ENCODE measurements at regions not wholly inside any gene's neighbourhood (a gene's known extent, or its start where the extent isn't known, plus 50 kb on each side); places are given as distances from the start of the nearest gene placed in this dataset.

DNA sequence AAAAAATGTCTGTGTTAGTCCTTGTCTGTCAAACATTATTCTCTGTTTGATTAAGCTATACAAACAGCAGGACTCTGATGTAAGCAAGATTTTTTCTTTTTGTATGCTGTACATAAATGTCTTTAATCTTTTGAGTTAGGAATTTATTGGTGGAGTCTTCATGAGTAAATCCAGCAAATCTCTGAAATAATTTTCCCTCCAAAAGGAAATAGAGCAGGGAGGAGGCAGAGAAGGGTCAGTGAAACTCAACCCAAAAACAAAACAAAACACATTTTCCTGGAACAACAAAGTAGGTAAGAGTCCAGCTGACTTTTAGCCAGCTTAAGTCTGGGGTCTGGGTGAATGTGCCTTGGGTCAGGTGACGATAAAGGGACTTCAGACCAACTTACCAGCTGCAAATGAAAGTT lies 113.7 kb downstream of the FOXA2 start:
- no peaks in the 10 kb centered on the region for H3K36me3 ChIP-seq (ENCODE audit: control insufficient read depth in 2 of 3, insufficient read depth in 3 of 3, low read length in 3 of 3)
- no peaks in the 10 kb centered on the region for H3K4me1 ChIP-seq (ENCODE audit: control insufficient read depth in 2 of 3, insufficient read depth in 2 of 3, low read depth in 1 of 3, low read length in 3 of 3)
- H3K27ac ChIP-seq (ENCODE audit: low read depth in 2 of 2, low read length in 2 of 2) = no peak overlapping the region
- no peak for TF ChIP-seq CTCF (IDR thresholded peaks at IDR 0.05; ENCODE audit: borderline replicate concordance, extremely low read depth, insufficient read depth)
- FAIRE-seq = no peak
- H3K4me3 ChIP-seq (ENCODE audit: low read length in 3 of 3) = no peak overlapping the region
- intact Hi-C loops (cut with DNase I) = no loop called here
- no peak overlapping the region for H3K9ac ChIP-seq (ENCODE audit: low read length in 3 of 3)
- no peaks in the 10 kb centered on the region for H3K27me3 ChIP-seq (ENCODE audit: control insufficient read depth, insufficient read depth, low read length)
- DNase-seq = no peak
- no peaks in the 10 kb centered on the region for H3K9me3 ChIP-seq (ENCODE audit: control insufficient read depth in 2 of 3, insufficient read depth in 1 of 3, low read length in 3 of 3)

GRCh38 chr20:22466447-22467171 lies 117.8 kb downstream of the FOXA2 start:
- no peaks in the 10 kb centered on the region for H3K36me3 ChIP-seq (ENCODE audit: control insufficient read depth in 2 of 3, insufficient read depth in 3 of 3, low read length in 3 of 3)
- TF ChIP-seq CTCF (IDR thresholded peaks at IDR 0.05; ENCODE audit: borderline replicate concordance, extremely low read depth, insufficient read depth) = no peak
- H3K27ac ChIP-seq (ENCODE audit: low read depth in 2 of 2, low read length in 2 of 2) = no peak overlapping the region
- no peaks in the 10 kb centered on the region for H3K27me3 ChIP-seq (ENCODE audit: control insufficient read depth, insufficient read depth, low read length)
- no peaks in the 10 kb centered on the region for H3K4me1 ChIP-seq (ENCODE audit: control insufficient read depth in 2 of 3, insufficient read depth in 2 of 3, low read depth in 1 of 3, low read length in 3 of 3)
- FAIRE-seq = no peak
- no peak for DNase-seq
- intact Hi-C loops (cut with DNase I) = no loop called here
- H3K9ac ChIP-seq (ENCODE audit: low read length in 3 of 3) = no peak overlapping the region
- no peaks in the 10 kb centered on the region for H3K9me3 ChIP-seq (ENCODE audit: control insufficient read depth in 2 of 3, insufficient read depth in 1 of 3, low read length in 3 of 3)
- no peak overlapping the region for H3K4me3 ChIP-seq (ENCODE audit: low read length in 3 of 3)

DNA sequence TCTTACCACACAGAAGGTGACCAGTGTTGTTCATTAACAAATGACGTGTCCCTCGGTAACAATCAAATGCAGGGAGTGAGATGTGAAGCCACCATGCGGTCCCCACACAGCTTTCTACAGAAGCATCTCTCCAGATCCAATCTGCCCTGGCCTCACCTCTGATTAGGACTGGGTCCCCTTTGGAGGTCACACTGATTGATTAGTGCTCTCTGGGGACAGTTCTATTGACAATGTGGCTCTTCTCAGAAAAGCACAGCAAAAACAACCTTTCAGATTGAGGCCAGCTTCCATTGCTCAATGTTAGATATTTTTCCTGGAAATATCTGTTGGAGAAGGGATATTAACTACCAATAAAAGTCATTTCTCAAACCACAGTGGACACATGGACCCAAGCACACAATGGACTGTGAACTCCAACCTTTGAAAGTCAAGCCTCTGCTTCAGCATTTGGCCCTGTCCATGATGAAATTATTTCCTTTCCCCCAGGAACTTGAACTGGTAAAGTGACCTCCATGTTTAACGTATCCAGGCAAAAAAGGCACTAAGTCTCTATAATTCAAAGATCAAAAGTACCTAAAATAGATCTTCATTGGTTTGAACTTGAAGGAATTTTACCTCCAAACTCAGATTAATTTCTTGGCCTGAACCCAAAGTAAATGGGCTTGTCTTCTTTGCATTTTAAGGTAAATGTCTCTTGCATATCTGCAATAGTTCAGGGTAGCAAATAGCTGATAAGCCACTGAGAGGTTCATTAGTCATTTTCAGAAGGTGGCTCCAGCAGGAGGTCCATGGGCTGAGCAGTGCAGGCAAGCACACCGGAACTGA lies 118.5 kb downstream of the FOXA2 start:
- Histone ChIP-seq H3K27me3 (ENCODE audit: control insufficient read depth, insufficient read depth, low read length) (no peaks in the 10 kb centered on the region), H3K9ac (ENCODE audit: low read length in 3 of 3) (no peak overlapping the region), H3K9me3 (ENCODE audit: control insufficient read depth in 2 of 3, insufficient read depth in 1 of 3, low read length in 3 of 3) (no peaks in the 10 kb centered on the region), H3K27ac (ENCODE audit: low read depth in 2 of 2, low read length in 2 of 2) (no peak overlapping the region), H3K4me3 (ENCODE audit: low read length in 3 of 3) (no peak overlapping the region), H3K4me1 (ENCODE audit: control insufficient read depth in 2 of 3, insufficient read depth in 2 of 3, low read depth in 1 of 3, low read length in 3 of 3) (no peaks in the 10 kb centered on the region), H3K36me3 (ENCODE audit: control insufficient read depth in 2 of 3, insufficient read depth in 3 of 3, low read length in 3 of 3) (no peaks in the 10 kb centered on the region)
- intact Hi-C loops (cut with DNase I) = no loop called here
- no peak for TF ChIP-seq CTCF (IDR thresholded peaks at IDR 0.05; ENCODE audit: borderline replicate concordance, extremely low read depth, insufficient read depth)
- no peak for DNase-seq
- FAIRE-seq = no peak
